GM18507 (cell line): ENCODE measurements at regions not wholly inside any gene's neighbourhood (a gene's known extent, or its start where the extent isn't known, plus 50 kb on each side); places are given as distances from the start of the nearest gene placed in this dataset.
A peak's percentile ranks its signal among the peaks of the same experiment; 100 is the strongest.
"Not testable (repeated sequence)": the region's sequence is repeated elsewhere in the genome, so short reads cannot be mapped to it uniquely, and the experiment has no call there.

ENCODE experiments used
- DNase-seq: peaks from one replicate; pipeline ENCODE4 v3.0.0; 2011; ENCODE audit warnings: low read depth; ENCODE audit not compliant: insufficient read length; ENCODE audit errors: extremely low spot score
- FAIRE-seq: peaks from 2 replicates; lab custom pipeline; 2011; peaks lifted over from hg19 to GRCh38; lab: Jason Lieb, UNC

DNA sequence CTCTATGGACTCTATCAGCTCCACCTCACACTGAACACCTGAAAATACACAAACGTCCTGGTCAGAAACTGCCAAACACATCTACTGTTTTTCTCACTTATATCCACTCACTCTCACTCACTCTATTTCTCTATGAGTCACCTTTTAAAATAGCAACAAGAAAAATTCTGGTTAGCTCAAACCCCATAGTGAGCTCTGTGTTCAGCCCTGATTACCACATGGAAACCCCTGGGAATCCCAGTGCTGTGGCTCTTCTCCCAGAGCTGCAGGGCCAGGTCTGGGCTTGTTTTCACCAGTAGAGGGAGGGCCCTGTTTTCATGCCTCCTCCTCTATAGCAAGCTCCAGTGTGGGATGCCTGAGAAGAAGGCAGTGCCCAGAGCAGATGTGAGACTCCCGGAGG is 1126.1 kb downstream of the TMEM121 start:
- no peak for DNase-seq
- peak; percentile 75 for FAIRE-seq

DNA sequence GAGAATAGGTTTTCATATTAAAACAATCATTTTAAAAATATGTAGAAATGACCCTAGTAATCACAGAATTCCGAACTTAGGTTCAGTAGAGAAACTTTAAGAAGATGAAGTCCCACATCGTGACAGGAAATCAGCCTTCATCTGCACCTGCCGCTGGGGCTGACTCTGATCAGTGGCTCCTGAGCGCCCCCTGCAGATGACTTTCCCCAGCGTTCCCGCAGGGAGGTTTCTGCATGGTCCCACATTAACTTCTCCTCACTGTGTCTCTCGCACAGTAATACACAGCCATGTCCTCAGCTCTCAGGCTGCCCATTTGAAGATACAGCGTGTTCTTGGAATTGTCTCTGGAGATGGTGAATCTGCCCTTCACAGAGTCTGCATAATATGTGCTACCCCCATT is 1131.1 kb downstream of the TMEM121 start:
- no peak for DNase-seq
- FAIRE-seq = peak; percentile 53

DNA sequence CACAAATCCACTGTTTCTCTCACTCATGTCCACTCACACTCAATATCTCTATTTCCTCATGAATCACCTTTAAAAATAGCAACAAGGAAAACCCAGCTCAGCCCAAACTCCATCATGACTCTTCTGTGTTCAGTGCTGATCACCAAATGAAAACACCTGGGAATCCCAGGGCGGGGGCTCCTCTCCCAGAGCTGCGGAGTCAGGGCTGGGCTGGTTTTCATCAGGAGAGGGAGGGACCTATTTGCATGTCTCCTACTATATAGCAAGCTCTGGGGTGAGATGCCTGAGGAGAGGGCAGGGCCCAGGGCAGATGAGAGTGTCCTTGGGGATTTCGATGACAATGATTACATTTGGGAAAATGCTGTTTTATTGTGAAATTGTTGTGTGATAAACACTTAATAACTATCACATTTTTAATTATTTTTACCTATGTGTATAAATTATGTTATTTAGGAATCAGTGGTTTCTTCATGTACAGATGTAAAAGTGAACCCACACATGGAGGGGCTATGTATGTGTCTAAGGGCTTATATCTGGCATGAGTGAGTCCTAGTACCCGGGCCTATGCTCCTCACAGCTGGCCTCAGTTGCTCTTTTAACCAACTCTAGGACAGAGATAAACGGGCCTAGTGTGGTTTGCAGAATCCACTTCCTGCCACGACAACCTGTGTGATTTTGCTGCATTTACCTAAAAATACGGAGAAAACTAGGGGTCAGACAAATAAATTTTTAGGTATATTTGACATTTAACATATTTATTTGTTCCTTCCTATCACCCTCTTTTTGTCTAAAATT is 1131.9 kb downstream of the TMEM121 start:
- not testable (repeated sequence) for DNase-seq, FAIRE-seq

DNA sequence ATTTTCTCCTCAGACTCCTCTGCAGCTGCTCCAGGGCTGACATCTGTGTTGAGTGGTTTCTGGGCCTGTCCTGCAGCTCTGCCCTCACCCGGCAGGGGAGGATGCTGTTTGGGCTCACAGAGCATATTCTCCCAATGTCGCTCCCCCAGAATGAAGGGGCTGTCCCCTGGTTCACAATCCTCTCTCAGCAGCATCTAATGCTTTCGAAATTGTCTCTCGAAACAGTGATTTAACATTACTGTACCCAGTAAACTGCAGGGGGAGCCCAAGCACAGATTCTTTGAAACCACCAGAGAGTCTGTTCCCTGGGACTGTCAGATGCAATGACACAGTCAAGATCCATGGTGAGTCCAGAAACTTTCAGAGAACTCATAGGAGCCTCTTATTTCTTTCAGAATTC is 1135.2 kb downstream of the TMEM121 start:
- not testable (repeated sequence) for DNase-seq
- FAIRE-seq = peak; percentile 86

DNA sequence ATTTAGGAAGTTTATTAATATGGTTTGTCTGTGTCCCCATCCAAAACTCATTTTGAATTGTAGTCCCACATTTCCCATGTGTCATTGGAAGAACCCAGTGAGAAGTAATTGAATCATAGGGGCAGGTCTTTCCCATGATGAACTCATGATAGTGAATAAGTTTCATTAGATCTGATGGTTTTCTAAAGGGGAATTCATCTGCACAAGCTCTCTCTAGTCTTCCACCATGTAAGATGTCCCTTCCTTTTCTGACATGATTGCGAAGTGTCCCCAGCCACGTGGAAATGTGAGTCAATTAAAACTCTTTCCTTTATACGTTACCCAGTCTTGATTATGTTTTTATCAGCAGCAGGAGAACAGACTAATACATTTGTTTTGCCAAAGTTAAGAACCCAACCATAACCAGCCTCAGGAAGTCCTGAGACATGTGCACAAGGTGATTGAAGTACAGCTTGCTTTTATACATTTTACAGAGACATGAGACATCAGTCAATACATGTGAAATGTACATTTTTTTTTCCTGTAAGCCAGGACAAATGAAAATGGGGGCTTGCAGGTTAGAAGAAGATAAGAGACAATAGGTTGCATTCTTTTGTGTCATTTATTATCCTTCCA is 1136.7 kb downstream of the TMEM121 start:
- no peak for DNase-seq
- no peak for FAIRE-seq

DNA sequence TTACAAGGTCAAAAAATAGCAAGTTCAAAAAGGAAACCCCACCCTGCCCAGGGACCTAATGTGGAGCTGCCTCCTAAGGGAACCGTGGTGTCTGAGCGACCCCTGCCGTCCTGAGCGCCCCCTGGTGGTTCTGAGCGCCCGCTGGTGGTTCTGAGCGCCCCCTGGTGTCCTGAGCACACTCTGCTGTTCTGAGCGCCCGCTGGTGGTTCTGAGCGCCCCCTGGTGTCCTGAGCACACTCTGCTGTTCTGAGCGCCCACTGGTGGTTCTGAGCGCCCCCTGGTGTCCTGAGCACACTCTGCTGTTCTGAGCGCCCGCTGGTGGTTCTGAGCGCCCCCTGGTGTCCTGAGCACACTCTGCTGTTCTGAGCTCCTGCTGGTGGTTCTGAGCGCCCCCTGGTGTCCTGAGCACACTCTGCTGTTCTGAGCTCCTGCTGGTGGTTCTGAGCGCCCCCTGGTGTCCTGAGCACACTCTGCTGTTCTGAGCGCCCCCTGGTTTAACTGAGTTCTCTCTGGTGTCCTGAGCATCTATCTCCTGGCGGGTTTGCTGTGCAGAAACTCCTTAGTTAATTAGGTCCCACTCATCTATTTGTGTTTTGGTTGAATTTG is 1137.5 kb downstream of the TMEM121 start:
- FAIRE-seq = peak; percentile 99
- DNase-seq = not testable (repeated sequence)

DNA sequence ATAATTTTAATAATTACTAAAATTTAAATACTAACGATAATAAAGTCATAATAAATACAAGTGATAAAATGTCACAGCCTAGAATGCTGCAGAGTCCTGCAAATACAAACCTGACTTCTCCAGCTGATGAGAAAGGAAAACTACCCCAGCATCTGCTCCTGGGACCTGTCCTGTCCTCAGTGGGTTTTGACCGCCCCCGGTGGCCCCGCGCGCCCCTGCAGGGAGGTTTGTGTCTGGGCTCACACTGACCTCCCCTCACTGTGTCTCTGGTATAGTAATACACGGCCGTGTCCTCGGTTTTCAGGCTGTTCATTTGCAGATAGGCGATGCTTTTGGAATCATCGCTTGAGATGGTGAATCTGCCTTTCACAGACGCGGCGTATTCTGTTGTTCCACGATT is 1139.4 kb downstream of the TMEM121 start:
- no peak for DNase-seq
- no peak for FAIRE-seq

DNA sequence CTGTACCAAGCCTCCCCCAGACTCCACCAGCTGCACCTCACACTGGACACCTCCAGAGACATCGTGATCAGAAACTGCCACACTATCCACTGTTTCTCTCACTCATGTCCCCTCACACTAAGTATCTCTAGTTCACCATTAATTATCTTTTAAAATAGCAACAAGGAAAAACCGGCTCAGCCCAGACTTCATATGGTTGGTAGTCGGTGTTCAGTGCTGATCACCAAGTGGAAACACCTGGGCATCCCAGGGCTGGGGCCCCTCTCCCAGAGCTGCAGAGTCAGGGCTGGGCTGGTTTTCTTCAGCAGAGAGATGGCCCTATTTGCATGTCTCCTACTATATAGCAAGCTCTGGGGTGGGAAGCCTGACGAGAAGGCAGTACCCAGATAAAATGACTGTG is 1140.0 kb downstream of the TMEM121 start:
- FAIRE-seq = no peak
- DNase-seq = no peak

DNA sequence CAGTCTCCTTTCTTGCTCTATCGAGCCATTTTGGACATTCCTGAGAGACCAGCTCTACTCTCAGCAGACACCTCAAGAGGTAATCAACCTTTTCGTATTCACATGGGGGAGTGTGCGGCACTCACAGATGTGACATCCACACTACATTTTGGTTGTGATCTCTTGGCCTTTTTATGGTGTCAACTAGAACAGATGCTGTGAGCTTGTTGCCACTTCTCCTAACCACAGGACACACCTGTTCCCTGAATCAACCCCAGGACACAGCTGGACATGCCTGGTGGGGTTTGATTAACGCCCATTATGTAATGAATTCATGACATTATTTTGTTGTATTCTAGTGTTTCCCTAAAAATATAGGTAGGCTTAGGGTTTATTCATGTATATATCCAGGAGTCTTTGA is 1143.6 kb downstream of the TMEM121 start:
- FAIRE-seq (no peak), DNase-seq (no peak)

DNA sequence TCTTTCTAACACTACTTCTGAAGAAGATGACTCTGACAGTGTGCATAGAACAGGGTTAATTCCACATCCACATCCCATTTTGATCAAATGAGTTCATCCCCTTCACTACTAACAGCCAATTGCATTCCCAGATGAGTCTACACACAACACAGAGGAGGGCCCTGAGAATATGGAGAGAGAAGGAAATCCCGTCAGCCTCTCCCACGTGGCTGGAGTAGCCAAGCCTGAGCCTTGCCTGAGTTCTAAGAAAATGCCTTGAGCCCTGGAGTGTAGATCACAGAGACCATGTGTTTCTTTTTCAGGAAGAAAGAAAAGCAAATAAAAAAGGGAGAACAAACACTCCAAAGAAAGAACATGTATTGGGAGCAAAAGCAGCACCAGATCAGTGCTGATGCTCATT is 1147.7 kb downstream of the TMEM121 start:
- DNase-seq, FAIRE-seq: not testable (repeated sequence)

DNA sequence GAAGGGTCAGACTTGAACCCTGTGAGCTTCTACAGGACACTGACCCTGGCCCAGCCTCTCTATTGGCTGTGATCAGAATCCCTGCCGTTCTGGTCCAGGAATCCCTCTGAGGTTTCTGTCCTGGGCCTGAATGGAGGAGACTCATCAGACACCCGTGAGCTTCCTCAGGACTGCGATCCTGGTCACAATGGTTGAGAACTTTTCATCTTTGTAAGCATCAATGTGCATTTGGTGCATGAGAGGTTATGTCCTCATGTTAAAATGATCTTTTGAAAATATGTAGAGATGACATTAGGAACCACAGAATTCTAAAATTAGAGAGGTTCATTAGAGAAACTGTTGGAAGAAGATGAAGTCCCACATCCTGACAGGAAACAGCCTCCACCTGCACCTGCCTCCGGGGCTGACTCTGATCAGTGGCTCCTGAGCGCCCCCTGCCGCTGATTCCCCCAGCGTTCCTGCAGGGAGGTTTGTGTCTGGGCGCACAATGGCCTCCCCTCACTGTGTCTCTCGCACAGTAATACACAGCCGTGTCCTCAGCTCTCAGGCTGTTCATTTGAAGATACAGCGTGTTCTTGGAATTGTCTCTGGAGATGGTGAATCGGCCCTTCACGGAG is 1148.2 kb downstream of the TMEM121 start:
- DNase-seq = not testable (repeated sequence)
- peak; percentile 85 for FAIRE-seq

DNA sequence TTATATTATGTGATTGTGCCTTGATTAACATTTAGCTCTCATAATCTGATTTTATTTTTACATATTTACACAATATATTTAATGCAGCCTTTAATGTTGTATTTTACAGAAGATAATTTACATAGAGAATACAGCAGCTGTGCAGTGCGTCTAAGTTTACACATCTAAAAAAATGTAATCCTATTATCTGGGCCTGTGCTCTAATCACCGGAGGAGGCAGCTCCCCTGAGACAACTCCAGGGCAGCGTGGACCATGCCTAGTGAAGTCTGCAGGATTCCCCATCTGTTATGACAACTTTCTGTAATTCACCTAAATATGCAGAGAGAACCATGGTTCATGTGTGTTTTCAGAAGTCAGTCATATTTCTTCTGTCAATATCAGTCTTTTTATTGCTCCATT is 1149.3 kb downstream of the TMEM121 start:
- not testable (repeated sequence) for FAIRE-seq, DNase-seq

DNA sequence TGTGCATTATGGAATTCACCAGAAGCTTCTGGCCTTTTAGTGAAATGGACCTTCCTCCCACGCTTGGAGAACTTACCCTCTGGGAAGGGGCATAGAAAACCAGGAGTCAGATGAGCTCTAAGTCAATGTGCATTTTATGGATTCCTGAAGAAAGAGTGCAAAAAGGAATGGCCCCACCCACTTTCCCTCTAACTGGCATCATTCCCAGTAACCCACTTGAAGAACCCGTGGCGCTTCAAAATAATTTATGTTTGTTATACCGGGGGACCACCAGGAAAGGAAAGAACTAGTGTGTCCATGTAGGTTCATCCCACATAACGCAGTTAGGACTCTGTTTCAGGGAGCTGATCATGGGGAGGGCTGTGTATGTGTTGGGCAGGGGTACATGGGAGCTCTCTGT is 1153.4 kb downstream of the TMEM121 start:
- DNase-seq (no peak), FAIRE-seq (no peak)

DNA sequence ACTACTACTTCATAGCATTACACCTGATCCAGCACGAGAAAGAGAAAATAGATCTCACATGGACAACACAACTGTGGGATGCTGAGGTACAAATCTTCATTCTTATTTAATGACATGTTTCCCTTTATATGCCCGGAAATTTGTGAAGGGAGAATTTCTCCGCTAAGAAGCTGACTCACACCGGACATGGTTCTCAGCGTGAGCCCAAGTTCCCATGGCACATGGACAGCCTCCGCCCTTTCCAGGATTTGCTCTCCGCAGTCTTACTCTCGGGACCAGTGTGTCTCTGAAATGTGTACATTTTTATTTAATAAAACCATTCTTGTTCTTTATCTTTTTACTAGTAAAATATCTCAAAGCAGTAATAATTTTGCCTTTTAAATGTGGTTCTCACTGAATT is 1154.8 kb downstream of the TMEM121 start:
- DNase-seq (no peak), FAIRE-seq (no peak)

DNA sequence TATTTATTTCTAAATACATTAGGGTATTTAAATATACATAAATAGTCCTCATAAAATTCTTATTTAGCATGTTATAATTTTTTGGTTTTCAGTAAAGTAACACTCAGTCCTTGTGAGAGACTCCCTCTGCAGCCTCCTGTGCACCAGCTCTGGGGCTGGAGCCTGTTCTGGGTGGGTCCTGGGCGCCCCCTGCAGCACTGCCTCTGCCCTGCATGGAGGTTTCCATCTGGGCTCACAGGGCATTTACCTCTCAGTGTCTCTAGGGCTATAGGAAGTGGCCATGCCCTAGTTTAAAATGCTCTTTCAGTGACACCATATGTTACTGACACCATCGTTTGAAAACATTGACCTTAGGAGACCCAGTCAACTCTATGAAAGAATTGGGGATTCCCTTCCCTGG is 1155.2 kb downstream of the TMEM121 start:
- DNase-seq (no peak), FAIRE-seq (peak; percentile 39)

DNA sequence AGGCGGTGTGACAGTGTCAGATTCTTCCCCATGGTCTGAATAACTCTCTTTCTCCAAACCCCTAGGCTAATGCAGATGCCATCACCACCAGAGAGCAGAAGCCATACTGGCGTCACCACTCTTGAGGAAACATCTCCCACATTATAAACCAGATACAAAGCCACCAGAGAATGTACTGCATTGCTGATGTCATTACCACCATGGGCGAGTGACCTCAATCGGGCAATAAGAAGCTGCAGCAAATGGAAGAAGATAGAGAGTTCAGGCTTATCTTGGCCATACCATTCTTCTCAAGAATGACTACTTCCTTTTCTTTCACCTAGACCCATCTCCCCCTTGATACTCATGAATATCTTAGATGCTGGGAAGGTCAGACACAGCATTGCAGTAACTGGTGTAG is 1157.2 kb downstream of the TMEM121 start:
- DNase-seq (no peak), FAIRE-seq (no peak)

DNA sequence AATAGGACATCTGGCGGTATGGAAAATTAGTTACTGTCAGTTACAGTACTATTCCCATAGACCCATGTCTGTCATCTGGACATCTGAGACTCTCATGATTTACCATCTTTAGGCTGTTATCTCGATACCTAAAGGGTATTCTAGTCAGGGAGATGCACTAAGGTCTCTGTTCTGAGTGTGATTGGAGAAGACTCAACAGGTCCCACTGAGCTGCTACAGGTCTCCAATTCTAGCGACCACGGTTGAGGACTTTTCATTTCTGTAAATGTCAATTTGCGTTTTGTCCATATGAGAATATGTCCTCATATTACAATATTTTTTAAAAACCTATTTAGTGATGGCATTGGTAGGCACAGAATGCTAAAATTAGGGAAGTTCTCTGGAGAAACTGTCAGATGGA is 1160.2 kb downstream of the TMEM121 start:
- FAIRE-seq (no peak), DNase-seq (no peak)

DNA sequence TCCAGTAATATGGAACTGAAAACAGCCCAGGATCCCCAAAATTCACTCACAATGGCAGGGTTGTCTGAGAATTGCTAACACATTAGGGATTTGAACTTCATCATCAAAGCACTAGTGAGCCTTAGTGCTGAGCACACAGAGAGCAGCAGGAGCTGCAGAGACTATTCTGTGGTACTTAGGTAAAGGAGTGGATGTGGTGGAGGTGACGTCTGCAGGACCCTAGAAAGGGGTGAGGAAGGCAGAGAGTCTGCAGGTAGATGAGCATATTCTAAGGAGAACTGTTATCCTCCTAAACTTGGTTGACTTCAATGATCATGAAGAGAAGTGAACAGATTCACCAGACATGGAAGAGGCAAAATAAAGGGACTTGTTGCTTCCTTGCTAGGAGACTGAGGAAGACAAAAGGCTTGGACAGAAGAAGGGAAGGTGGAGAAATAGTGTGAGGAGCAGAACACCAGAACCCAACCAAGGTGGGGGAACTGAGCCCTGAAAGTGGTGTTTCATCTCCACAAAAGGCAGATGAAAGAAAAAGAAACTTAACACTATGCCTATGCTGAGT is 1164.0 kb downstream of the TMEM121 start:
- peak; percentile 60 for FAIRE-seq
- DNase-seq = no peak

DNA sequence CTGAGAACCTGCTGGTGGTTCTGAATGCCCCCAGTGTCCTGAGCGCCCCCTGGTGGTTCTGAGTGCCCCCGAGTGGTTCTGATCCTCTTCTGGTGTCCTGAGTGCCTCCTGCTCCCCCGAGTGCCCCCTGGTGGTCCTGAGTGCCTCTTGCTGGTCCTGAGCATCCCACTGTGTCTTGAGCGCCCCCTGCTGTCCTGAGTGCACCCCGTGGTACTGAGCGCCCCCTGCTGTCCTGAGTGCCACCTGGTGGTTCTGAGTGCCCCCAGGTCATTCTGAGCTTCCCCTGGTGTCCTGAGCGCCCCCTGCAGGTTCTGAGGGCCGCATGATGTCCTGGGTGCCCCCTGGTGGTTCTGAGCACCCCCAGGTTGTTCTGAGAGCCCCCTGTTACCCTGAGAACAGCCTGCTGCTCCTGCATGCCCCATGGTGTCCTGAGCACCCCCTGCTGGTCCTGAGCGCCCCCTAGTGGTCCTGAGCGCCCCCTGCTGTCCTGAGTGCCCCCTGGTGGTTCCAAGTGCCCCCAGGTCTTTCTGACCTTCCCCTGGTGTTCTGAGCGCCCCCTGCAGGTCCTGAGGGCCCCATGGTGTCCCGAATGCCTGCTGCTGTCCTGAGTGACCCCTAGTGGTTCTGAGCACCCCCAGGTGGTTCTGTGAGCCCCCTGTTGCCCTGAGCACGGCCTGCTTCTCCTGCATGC is 1165.4 kb downstream of the TMEM121 start:
- peak; percentile 97 for FAIRE-seq
- DNase-seq = peak; percentile 67
